Umbilical cord (tissue), 1 donor: ENCODE measurements at regions not wholly inside any gene's neighbourhood (a gene's known extent, or its start where the extent isn't known, plus 50 kb on each side); places are given as distances from the start of the nearest gene placed in this dataset.
"Not testable (repeated sequence)": the region's sequence is repeated elsewhere in the genome, so short reads cannot be mapped to it uniquely, and the experiment has no call there.

Source experiments
- DNase-seq: peaks from one replicate; pipeline ENCODE4 v3.0.0-alpha.2; 2015; ENCODE audit warnings: low spot score

DNA sequence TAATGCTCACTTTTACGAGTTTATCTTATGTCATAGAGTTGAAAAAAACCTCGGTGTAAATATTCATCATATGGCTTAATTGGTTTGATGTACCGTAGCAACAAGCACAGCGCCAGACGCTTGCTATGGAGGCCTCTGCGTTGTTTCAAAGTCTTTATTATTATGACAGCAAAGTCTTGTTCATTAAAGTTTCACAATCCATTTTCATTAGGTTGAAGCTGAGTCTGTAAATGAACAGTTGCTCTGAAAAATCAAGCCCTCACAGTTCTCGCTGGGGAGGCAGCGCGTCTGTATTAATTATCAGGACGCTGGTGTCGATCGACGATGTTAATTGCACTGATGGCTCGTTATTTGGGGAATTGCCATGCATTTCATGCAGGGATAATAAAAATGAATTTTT lies 185.6 kb downstream of the INSC start:
- no peak for DNase-seq

DNA sequence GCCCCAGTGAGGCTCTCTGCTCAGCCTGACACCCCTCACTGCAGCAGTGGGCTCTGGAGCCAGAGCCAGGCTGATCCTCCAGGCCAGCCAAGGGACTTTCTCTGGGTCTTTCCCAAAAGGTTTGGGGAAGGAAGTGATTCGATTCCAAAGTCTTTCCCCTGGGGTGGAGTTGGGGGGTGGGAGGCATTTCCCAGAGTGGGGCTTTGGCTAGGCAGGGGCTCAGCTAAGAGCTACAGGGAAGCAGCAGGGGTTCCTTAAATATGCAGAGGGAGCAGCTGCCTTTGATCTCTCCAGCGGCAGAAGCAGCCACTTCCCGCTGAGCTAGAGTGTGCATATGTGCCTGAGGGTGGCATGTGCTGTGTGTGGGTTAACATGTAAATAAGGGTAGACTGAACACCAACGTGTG lies 192.9 kb downstream of the INSC start:
- DNase-seq: no peak

DNA sequence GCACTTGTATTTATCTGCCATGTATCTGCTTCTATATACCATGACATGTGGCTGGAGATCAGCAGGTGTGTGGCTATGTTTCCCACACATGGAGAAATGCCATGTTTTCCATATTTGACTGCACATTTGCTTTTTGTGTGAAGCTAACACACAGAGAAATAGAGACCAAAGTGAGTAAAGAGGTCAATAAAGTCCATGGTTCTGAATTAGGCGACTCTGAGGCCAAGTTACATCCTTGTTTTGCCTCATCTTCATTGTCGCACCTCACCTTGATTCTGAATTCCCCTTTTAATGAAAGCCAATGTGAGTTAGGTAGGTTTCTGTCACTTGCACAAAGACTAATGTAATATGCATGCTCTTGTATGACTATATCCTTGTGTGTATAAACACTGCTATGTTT lies 194.1 kb downstream of the INSC start:
- DNase-seq: no peak

DNA sequence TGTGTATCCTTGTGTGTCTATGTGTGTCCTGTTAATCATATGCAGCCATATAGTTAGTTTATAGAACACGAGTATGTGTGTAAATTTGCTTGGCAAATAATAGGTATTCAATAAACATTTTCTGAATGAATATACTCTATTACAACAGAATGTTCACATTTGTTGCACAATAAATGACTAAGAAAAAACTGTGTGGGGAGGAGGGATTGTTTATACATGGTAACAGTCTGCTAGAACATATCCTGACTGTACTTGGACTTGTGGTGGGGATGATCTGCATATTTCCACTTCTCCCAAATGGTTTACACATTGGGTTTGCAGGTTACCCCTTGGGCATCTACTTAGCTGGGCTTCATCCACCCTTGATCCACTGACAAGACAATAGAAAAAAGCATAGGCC lies 194.6 kb downstream of the INSC start:
- DNase-seq: no peak

DNA sequence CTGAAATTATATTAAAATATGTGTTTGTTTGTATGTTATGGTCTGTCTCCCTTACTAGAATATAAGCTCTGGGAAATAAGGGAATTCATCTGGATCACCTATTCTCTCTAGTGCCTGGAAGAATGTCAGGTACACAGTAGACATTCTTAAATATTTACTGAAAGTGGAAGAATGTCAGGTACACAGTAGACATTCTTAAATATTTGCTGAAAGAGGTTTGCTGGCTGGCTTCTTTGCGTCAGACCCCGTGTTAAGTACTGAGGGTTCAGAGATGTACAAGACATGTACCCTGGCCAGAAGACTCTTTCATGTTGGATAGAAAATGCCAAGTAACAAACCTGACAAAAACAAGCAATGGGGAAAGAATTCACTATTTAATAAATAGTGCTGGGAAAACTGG lies 199.1 kb downstream of the INSC start:
- no peak for DNase-seq

DNA sequence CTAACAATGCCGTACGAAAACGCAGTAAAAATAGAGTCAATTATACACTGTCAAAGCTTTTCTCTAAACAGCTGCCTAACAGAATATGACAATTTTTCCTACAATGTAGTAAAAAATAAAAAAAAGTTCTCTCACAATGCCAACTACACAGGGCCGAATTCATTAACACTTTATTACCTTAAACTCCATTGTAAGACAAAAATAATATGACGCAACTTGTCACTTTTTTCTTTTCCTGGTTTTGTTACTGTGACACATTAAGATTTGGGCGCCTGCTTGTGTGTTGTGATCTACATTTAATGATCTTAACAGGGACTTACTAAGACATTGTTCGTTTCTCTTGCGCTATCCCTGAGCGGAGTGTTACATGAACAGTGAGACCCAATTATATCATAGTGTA lies 204.1 kb downstream of the INSC start:
- no peak for DNase-seq

DNA sequence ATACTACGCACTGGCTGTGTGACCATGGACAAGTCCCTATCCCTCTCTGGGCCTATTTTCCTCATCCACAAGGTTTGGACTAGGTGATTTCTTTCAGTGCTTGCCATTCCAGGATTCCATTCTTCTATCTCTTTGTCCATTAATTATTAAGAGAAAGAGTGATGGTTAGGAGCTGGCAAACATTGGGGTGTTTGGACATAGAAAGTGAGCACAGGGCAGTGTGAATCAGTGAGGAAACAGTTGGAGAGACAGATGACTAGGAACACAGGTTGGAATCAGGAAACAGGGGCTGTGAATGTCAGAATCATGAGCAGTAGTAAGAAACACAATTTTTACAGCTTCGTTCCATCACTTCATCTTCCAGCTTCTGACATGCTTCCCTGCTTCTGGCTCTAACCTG lies 211.8 kb downstream of the INSC start:
- DNase-seq: no peak

DNA sequence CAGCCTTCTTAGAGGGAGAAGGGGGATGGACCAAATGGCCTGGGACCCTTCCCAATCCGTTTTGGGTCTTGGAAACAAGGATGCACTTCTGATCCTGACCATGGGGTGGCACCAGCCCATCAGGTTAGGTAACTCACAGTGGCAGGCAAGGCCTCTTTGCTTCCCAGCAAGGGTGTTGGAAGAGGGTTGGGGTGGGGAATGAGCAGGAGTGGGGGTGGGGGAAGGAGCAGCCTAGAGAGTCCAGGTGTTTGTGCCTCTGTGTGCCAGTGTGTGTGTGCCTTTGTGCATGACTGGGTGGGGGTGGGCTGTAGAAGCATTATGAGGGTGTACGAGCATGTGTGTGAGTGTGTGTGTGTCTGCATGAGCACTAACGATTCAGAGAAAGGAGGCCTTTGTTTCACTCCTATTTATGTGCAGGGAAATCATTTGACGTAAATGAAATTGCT lies 213.1 kb downstream of the INSC start:
- DNase-seq: peak; percentile 69

DNA sequence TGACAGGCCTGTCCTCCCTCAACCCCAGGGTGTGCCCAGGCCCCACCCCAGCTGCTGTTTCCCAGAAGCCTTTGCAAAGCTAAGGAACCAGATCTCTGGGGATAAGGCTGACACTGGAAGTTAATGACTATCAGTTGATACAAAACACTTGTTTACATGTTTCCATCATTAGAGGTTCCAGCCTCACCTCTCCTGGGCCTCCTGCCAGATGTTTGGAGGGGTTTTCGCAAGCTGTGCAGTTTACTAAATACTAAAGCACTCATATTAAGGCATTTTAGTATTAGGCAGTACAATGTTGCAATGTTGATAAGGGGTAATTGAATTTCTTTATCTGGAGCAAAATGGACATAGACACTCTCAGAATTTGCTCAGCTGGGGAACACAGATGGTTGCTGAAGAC lies 218.7 kb downstream of the INSC start:
- no peak for DNase-seq

DNA sequence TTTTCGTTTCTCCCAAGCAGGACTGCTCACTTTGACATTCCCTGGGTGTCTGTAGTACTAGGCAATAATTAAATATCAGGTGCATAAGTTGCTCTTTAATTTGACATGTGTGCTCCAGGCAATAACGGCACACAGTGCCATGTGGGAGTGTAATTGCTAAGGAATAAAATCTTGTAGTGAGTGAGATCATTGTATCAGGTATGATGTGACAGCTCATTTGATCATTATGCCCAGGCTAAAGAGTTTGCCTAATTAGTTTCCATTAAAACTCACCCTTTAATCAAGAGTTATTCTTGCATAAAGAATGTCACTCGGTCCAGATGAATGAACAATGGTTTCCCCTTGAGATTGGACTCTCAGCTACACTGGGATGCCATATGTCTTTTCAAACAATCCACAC lies 220.0 kb downstream of the INSC start:
- DNase-seq: no peak

DNA sequence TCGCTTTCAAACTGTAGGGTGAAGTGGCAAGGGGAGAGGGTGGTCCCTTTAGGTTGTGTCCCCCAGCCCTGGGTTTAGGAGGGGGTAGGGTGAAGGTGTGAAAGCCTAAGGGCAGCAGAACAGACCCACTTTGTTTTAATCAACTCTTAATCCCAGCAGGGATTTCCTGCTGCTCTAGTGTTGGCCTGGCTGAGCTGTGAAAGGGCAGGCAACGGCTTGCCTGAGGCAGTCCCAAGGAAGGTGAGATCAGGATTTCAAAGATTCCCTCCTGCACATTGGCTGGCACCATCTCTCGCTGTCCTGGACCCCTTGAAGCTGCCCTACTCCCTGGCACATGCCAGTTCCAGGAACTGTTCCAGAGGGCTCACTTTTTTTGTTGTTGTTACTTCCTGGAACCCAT lies 221.3 kb downstream of the INSC start:
- DNase-seq: no peak

DNA sequence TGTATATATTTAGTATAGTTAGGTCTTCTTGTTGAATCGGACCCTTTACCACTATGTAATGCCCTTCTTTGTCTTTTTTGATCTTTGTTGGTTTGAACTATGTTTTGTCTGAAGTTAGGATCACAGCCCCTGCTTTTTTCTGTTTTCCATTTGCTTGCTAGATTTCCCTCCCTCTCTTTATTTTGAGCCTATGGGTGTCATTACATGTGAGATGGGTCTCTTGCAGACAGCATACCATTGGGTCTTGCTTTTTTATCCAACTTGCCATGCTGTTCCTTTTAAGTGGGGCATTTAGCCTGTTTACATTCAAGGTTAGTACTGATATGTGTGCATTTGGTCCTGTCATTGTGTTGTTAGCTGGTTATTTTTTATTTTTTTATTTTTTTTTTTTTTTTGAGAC lies 224.6 kb downstream of the INSC start:
- no peak for DNase-seq

DNA sequence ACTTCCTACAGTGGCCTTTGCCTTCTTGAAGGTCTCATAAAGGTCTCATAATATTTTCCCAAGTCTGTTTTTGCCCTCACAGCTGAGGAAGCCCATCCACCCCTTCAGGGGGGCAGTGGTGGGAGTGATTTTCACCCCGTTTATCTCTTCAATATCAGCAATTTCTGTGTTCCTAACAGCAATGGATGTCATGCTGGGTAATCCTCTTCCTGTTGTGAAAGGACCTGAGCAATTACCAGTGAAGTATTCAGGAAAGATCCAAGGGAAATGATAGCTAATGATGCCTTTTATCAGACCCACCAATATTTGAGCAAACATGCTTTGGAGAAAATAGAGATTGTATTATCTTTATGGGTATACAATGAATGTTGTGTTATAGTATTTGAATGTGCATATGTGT lies 226.9 kb downstream of the INSC start:
- DNase-seq: no peak

DNA sequence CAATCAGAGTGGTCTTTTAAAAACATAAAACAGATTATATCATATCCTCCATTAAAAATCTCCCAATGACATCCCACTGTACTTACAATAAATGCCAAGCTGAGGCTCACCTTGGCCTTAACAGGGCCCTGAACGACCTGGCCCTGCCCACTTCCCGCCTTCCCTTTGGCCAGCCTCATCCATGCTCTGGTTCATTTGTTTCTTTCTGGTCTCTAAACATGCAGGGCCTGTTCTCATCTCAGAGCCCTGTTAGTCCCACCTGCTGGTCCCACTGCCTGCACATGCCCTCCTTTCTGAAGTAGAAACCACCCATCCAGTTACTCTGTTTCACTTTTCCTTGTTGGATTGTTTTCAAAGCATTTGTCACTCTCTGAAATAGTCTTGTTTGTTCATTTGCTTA lies 227.4 kb downstream of the INSC start:
- DNase-seq: no peak

DNA sequence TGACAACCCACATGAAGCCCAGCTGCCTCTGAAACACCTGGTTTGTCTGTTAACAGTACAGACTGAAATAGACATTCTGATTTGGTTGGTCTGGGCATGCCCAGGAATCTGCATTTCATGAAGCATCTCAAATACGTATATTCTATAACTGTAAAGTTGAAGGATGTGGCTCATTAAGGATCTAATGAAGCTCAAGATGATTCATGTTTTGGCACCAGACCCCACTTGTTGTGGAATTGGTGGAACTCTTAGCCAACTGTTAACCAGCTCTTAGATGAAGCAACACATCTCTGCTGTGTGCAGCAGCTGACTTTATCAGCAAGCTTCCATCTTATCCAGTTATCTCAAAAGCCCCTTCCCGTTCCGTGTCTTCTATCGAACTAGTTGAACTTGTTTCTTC lies 232.2 kb downstream of the INSC start:
- DNase-seq: peak; percentile 27

DNA sequence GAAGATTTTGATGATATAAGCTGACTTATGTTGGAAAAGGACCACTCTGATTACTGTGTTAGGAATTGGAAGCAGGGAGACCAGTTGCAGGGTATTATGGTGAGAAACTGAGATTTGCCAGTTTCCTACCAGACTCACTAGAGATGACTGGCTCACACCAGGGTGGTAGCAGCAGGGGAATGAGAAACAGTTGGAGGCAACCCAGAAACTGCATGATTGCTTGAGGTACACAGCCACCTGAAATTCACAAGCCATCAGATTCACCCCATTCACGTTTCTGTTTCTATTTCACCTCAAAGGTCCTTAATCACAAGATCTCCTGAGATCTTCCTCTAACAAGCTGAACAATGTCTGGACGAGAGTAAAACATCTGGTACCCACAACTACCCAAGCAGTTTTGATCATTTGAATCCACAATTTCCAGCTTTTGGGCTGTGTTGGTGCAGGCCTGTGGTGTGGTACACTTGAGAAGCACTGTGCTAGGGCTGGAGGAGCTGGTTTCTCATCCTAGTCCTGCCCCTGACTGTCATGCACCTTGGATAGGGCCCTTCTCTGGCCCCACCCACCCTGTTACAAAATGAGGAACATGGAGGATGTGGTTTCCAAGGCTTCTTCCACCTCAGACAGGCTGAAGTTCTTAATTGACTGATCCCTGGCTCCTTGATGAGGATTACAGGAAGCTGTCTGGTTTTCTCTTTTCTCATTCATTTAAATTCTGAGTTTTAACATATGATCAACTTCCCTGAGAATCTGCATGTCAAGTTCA lies 233.4 kb downstream of the INSC start:
- no peak for DNase-seq

DNA sequence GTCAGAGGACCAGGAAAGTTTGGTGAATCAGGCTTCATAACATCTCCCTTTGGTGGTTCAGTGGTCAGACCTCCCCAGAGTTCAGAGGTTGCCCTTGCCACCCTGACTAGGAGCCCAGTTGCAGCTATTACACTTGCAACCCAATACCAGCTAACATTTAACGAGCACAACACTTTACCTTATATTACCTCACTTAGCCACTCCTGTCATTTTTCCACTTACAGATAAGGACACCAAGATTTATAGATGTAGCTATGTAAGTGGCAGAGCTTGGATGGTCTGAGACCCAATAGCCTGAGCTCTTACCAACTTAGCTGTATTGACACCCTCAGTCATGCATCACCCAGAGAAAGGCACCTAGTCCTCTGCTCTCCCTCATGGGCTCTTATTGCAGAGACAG lies 234.7 kb downstream of the INSC start:
- DNase-seq: no peak

DNA sequence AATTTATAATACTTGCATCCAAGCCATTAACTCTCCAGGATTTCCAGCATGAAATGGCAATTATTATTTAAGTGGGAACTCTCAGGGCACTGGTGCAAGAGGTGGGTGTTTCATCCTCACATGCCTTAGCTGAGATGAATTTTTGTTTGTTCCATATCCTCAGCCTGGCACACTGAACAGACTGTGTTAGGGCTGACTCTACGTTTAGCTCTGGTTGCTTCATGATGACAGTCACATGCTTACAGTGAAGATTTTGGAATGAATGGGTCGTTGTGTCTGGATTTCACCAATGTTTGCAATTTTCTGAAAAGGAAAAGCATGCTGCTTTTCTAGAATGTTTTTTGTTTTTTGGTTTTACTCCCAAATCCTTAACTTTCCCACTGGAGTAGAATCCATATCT lies 246.6 kb downstream of the INSC start:
- no peak for DNase-seq

DNA sequence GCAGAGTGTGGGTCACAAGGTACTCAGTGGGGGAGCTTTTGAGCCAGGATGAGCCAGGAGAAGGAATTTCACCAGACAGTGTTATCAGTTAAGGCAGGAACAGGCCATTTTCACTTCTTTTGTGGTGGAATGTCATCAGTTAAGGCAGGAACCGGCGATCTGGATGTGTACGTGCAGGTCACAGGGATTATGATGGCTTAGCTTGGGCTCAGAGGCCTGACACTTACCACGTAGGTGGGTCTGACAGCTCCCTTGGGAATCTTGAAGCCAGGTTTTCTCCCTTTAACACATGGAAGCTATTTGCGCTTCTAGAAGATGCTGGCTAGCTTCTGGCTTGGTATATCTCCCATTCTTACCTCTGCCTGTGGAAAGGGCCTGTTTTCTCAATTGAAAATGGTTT lies 250.6 kb downstream of the INSC start:
- DNase-seq: not testable (repeated sequence)

DNA sequence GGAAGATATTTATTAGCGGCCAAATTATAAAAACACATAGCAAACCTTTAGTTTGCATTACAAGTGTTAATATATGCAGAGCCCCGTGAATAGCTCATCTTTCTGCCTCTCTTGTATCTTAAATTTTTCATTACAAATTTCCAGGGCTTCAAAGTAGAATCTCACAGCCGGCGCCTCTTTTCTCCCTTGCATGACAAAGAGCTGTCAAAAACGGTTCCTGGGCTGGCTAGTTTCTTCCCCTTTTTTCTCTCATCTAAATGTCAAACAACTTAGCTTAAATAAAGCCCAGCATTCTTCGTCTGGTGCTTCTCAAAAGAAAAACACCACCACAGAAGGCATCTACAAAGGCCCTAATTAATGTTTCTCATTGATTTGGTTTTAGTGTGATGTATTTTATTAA lies 253.0 kb downstream of the INSC start:
- DNase-seq: no peak

DNA sequence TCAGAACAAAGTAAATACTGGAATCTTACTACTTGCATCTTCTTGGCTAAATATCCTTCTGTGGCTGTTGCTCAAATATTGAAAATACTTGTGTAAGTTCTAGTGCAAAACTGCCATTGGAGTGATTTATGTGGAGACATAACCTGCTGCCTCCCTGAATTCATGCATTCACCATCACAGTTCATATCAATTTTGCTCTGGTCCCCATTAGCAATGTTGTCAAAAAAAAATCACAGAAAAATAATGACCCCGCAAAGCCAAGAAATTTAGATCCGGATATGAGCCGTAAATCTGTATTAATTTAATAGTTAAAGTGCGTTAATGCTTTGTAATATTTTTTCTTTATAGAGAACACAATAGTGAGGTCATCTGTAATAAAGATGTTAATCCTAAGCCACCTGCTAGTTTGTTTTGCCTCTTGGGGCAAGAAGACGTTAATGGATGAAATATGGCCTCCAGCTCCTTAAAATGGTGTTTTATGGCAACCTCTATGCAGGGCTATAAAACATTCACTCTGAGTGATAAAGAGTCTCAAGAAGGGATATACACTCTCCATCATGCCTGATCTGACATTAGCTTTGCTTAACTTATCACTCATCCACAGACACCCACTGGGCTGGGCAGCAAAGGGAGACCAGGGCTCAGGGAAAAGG lies 255.9 kb downstream of the INSC start:
- no peak for DNase-seq

DNA sequence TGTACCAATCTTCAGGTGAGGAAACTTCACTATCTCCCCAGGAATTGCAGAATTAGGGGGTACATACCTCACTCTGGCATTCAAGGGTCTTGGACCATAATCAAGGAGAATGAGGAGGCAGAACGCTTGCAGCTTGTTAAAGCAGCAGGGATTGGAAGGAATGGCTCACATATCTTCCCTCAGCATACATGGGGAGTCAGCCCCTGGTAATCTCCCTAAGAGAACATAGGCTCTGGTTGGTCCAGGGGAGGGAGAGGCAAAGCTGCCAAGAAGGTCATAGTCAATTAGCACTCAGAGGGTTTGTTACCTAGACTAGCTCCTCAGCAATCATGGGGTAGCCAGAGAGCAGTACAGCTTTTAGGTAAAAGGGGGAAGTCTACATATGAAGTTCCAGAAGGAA lies 256.8 kb downstream of the INSC start:
- no peak for DNase-seq

DNA sequence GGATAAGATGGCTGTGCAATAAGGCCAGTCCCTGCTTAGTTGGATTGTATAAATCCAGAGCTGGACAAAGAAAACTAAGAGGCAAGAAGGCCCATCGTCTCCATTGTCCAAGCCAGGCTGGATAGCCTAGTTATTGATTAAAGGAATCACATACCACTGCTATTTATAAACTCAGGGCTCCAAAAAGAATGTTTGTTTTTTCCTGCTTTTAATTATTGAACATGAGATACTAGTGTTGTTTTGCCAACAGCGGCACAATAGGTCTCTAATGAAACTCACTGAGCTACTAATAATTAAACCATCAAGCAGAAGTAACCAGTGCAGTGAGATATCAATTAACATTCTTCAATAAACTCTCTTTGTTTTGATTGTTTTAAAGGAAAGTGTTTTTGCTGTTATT lies 259.7 kb downstream of the INSC start:
- no peak for DNase-seq

DNA sequence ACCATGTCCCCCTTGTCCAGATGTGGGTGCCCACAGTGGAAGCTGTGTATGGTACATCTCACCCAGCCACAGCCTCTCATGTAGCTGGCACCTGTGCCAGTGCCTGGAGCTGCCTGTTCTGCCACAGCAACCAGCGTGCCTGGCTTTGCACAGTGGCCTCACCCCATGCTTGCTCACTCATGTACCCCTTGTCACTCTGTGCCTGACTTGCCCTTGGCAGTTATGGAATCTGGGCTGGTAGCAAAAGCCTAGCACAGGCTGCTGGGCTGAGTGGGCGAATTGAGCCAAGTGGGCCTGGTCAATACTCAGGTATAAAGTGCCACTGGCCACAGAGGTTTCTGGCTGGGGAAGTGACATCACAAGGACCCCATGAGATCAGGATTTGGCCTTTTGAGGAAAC lies 264.2 kb downstream of the INSC start:
- DNase-seq: no peak
